ELF-1 (cell line): ENCODE measurements at regions not wholly inside any gene's neighbourhood (a gene's known extent, or its start where the extent isn't known, plus 50 kb on each side); places are given as distances from the start of the nearest gene placed in this dataset.

Experiments
- DNase-seq: peaks from one replicate; pipeline ENCODE4 v3.0.0-alpha.2; 2016; ENCODE audit warnings: low read depth, low spot score

DNA sequence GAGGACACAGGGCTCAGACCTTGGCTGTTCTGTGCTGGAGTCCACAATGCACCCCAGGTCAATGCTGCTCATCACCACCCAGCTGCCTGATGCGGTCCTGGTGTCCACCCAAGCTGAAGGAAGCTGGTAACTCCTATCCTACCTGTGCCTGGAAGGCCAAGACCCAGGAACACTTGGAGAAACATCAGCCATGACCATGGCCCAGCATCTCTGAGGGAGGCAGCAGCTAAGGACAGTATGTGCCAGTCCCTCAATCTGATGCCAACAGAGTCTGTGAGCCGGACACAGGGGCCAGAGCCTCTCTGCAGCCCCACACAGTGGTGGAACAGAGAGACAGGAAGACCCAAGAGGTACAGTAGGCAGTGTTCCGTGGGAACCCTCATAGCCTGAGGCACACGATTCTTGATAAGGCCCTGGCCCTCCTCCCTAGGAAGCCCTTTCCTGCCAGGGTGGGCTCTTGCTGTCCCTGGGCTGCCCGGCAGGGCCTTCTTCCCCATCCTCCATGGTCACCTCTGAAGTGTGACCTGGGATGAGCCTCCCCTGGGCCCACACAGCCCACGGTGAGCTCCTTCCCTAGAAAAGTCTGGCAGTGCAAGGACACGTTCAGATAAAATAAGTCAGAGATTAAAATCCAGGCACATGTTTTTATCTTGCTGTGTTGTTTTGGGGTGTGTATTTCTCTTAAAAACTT lies 170.7 kb downstream of the THBS2 start:
- DNase-seq, result no peak

DNA sequence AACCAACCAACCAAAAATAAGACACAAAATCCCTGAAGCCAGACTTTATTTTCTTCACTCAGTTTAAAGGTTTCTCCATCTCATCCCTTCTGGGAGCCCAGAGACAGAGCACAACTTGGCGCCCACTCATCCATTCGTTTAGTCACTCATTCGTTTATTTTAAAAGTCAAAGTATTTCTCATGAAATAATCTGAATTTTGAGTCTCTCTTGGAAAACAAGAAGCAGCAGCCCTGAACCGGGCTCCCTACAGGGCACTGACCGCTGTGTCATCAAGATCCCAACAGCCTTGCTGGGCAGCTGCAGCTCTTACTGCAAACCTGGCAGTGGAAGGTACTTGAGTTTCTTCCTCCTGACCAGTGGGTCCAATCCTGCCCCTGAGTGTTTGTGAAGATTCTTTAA lies 171.6 kb downstream of the THBS2 start:
- DNase-seq, result no peak

DNA sequence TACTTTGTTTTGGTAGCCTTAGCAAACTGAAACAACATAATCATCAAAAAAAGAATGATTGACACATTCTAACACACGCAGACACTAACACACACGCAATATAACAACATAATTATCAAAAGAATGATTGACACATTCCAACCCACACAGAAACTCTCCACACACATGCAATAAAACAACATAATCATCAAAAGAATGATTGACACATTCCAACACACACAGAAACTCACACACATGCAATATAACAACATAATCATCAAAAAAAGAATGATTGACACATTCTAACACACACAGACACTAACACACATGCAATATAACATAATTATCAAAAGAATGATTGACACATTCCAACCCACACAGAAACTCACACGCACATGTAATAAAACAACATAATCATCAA lies 172.4 kb downstream of the THBS2 start:
- DNase-seq, result no peak

DNA sequence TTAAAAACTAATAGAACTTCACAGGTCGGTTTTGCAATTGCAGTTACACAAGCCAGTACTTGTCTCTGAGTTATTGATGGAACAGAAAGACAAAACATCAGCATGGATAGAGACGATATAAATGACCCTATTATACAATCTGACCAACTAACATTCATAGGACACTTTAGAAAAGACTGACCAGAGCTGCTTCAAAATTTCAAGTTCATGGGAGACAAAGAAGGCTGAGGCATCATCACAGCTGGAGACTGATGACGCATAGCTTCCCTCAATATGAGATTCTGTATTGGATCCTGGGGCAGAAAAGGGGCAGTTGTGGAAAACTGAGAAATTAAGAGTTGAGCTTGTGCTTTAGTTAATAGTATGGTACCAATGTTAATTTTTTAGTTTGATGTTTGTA lies 174.0 kb downstream of the THBS2 start:
- DNase-seq, result no peak

DNA sequence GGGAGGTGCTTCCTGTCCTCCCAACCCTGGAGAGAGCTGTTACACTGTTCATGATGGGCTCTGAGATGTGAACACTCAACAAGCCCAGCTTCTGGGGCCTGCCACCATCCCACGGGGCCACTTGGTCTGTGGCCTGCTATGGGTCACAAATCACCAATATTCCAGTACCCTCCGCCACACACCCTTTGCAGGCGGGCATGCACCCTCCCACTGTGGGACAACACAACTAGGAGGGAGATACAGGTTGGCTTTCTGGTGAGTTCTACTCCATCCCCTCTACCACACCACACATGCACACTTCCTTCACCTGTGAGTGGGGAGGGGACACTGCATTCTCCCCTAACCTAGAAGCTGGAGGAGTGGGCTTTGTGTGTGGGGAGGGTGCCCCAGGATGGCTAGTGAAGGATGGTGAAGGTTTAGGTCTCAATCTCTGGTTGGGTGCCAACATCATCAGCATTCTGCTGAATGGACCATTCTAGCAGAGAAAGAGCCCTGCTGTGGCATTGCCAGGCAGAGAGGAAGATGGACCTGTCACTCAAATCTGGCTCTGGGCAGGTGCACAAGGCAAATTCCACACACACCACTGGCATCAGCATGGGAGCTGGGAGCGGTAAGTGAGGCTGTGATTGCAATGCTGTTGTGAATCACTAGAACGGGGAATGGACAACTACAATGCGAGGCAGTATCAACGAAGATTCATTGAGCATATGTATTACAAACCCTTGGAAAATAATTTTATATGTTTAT lies 175.1 kb downstream of the THBS2 start:
- DNase-seq, result no peak

DNA sequence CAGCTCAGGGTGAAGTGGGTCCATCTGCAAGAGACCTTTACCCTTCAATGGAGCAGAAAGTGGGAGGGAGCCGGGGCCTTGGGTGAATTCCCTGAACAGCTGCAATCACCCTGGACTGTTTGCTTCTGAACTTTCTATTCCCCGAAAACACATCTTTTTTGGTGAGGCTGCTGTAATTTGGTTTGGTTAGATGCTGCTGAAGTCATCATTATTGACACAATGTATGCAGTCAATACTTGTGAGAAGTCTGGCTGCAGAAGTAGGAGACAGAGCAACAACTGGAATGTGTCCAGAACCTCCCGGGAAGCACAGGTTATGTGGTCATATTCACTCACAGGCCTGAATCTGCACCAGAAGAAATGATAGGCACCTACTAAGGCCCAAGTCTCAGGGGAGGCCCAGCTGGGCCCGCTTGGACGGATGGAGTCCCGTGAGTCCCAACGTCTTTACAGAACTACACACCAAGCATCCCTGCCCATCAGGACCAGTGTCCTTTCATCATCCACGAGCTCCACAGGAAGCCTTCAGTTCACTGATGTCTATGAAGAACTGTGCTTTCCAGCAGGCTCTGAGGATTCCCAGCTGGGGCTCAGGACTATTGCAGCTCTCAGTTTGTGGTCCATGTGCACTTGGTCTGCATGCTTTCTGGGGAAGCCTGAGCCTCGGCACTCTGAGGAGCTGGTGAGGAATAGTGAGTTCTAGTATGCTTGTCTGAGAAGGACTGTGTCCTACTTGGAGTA lies 177.6 kb downstream of the THBS2 start:
- DNase-seq, result no peak

DNA sequence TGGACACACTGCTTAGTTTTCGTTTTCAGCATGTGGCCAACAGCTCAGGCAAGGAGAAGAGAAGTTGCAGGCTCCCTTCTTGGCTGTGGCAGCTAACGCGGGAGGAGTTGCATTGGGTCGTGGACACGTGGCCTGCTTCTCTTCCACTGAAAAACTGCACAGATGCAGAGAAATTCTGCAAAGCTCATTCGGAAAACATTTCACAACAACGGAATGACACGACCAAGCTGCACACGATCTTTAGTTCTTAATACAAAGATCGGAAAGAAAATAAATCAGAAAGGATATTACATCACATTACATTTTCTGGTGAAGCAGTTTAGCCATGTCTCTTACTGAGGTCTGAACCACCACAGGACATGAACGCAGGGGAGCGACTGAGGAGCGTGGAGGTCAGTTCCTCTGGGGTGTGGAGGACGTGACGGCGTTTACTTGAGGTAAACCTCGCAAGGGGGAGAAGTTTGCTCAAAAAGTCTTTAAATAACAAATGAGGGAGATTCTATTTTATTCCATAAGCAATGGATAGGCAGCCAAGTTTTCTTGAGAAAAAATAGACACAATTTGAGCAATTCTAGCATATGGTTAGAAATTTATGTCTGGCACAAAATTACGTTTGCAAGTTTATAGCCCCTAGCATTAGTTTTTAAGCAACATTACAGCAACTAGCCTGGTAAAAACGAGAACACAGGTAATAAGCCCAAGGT lies 178.3 kb downstream of the THBS2 start:
- DNase-seq, result no peak

DNA sequence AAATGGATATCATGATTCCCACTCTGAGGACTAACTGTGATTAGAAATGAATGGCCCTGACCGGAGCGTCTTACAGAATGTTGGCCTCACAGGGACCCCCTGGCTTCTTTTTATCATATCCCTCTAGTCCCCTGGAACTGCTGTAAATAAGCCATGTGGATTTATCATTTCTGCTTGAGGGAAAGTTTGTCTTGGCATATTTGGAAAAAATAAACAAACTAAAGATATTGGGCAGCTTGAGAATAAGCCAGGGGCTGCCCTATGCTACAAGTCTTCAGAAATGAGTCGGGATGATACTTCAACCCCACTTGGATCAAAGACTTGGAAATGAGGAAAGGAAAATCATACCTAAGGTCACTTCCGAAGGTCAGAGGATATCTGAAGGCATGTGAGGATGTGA lies 179.1 kb downstream of the THBS2 start:
- DNase-seq, result no peak

DNA sequence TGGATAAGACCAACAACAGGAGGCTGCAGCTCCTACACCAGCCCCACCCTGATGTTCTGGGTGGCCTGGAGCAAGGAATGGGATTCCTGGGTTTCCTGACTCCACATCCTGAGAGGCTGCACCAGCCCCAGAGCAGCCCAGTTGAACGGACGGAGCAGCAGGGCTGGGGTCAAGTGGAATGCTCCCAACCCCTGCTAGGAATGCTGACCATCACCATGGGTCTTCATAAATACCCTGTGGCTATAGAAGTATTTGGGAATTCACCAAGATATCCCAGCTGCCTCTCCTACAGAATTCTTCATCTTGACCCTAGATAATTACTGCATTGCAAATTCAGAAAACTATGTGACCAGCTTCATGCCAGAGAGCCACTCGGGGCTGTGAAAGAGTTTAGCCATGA lies 180.3 kb downstream of the THBS2 start:
- peak; percentile 60 for DNase-seq

DNA sequence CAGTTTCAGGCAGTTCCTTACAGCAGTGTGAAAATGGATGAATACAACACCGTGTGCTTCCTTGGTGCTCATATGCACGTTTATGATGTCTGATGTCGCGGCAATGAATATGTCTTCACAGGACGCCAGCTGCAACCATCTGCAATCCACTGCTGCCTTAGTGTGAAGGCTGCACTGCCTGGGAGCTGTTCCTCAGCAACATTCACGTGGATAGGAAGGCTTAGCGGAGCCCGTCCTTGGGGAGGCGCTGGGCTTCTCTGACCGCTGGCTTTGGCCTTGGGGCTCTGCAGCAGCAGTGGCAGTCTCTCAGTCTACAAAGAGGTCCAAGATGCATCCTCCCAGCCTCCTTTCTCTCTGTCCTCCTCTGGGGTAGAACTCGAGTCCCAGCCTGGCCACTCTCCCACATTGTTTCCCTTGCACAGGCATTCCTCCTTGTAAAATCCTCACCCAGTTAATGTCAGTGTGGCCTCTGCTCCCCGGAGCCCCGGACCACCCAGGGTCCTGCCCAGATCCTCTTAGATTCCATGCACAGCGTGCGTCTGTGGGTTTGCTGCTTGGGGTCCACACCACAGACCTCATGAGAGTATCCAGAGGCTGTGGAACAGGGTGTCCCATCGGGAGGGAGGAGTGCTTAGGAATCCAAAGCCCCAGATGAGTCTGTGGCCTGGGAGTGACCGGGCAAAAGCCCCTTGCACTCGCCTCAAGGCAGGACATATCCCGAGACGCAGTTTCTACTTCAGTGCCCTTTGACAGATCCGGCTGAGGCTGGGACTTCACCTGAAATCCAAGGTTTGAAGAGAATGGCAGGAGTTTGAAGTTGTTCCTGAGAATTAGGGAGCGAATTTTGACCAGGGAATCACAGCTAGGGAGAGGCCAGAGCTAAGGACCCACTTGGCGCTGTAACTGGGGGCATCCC lies 181.3 kb downstream of the THBS2 start:
- DNase-seq, result no peak

DNA sequence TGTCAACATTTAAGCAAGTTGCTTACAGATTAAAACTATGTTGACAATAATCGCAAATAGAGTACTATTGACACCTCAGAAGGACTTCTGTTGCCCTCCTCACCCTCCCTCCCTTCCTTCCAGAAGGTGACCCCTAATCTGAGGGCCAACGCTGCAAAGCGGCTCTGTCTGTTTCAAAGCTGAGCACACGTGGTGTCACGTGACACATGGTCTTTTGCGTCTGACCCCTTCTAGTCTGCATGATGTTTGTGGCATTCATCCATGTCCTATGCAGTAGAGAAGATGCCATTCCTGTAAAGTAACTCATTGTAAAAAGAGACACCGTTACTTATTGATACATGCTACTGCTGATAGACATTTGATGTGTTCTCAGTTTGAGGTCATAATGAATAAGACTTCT lies 182.3 kb downstream of the THBS2 start:
- DNase-seq, result no peak

DNA sequence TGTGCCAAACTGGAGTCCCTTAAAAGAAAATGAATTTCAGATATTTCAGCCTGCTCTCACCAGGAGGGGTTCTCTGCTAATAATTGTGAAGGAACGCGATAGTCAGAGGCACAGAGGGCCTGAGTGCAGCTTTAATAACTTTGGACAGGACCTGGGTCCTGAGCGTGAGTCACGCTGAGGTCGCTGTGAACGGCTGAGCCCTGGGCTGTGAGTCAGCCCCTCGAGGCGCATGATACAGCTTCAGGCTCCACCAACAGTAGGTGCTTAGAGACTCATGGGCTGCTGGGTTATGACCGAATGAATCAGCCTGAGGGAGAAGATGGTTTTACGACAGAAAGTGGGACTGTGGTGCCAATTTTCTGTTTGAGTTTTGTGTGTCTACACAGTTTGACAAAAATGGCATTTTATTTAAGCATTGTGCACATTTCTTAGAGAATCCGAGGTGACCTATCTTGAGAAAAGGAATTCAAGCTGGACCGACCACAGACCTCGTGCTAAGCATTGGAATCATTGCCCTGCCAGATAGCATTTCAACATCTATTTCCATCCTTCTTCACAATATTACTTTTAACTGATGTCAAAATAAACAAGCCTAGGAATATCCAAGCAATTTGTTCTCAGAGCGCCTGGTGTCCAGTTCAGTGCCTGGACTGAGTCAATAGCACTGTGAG lies 183.0 kb downstream of the THBS2 start:
- DNase-seq, result peak; percentile 23

DNA sequence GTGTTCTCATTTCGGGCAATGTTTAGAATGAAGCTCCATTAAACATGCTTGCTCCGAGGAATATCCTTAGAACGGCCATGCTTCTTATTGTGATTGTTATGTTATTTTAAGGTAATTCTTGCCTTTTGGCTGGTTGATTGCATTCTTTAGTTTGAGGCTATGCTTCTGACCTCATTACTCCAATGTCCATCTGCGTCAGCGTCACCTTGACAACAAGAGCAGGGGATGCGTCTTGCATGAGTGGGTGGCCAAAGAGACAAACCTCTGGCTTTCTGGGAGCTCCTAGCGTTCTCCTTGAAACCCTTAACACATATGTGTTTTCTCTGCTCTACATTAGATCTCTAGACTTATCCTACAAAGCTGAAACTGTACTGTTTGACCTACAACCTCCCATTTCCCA lies 184.3 kb downstream of the THBS2 start:
- DNase-seq, result no peak

DNA sequence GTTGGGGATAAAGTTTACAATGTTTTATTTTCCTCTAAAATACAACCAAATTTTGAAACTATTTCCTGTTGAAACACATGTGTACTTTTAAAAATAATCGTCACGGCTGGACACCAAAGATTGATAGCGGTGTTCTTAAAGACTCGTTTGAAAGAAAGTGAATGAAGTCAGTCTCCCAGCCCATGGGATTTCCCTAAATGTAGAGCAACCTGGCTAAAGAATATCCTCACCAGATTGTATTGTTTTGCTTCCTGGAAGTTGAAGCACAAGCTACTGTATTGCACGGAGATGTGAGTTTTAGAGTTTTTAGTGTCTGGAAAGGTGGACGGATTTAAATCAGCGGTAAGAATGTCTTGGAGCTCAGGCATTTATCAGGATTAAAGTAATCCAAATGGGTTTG lies 189.5 kb downstream of the THBS2 start:
- DNase-seq, result no peak

DNA sequence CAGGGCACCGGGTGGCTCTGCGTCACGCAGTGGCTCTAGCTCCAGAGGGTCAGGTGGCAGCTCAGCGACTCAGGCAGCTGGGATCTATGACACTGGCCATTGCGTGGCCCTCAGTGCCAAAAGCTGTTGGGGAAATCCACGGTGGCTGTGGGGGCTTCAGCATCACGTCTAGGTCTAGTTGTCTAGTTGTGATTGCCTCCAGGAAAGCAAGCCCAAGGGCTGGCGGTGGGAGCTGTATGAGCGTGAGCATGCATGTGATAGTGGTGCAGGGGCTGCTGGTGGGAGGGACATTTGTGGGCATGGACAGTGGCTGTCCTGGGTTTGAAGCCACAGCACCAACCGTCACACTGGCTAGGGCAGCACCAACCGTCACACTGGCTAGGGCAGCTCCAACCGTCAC lies 191.4 kb downstream of the THBS2 start:
- no peak for DNase-seq

DNA sequence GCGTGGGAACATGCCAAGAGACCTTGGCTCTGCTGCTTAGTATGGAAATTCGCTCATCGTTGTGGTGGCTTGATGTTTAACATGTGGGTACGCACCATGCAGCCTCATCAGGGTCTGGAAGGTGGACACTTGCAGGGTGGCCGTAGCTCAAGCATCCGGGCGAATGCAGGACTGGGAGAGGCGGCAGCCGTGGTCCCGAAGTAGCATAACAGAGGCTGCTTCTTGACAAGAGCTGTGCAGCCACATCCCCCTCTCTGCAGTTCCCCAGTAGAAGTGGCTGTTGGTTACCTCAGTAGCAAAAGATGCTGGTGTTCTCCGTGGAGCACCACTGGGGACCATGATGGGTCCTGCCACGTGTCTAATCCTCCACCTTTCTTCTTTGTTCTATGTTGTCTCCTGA lies 195.0 kb downstream of the THBS2 start:
- DNase-seq, result no peak

DNA sequence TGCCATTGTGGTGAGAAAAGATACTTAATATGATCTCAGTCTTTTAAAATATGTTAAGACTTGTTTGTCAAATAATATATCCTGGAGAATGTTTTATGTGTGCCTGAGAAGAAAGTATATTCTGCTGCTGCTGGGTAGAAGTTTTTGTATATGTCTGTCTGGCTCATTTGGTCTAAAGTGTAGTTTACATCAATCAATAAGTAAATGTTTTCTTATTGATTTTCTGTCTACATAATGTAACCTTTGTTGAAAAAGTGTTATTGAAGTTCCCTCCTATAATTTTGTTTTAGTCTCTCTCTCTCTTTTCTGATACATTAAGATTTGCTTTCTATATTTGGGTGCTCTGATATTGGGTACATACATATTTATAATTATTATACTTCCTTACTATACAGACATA lies 201.2 kb downstream of the THBS2 start:
- DNase-seq, result no peak

DNA sequence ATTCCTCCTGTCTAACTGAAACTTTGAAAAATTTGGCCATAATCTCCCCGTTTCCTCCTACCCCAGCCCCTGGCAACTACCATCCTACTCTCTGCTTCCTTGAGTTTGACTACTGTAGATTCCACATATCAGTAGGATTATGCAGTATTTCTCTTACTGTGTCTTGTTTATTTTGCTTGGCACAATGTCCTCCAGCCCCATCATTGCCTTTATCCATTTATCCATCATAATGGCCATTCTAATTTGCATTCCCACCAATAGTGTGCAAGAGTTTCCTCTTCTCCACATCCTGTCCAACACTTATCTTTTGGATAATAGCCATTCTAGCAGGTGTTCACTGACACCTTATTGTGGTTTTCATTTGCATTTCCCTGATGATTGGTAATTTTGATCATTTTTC lies 202.3 kb downstream of the THBS2 start:
- no peak for DNase-seq

DNA sequence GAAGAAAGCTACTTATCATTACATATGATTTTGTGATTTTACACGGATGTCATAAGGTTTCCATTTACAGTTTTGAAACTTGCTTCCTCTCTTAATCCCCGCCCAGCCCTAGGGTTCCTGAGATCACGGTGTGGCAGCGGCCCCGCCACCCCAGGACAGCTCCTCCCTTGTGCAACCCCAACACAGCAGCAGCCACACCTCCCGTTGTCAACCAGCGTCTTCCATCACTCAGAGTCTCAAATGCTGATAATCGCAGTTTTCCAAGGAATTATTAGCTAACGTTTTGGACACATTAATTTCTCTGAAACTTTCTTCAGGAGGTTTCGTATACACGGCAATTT lies 204.8 kb downstream of the THBS2 start:
- no peak for DNase-seq

DNA sequence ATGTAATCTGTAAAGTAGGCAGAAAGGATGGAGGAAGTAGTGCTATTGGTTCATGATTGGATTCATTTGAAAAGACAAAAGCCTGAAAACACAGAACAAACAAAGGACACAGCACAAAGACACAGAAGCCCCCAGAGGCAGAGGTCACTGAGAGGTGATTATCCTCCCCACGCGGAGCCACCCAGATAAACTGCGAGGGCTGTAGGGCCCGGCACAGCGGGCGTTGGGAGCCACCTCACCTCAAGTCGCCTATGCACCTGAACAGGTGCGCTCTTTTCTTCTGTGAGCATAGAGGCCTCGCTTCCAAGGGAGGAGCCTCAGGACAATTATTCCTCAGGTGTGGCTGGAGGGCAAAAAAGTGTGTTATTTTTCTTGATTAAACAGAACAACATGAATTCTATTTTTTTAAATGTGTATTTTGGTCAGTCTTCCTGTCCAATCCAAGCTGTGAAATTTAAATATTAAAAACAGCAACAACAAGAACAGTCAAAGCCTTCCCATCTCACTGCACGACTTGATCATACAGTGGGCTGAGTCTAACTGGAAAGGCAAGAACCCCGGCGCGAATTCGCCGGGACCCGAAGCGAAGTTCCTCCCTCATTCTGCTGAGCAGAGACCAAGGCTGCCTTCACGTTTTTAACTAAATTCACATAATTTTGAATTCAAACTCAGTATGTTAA lies 205.3 kb downstream of the THBS2 start:
- DNase-seq, result no peak
